OCI-LY7 (cell line): ENCODE measurements at regions not wholly inside any gene's neighbourhood (a gene's known extent, or its start where the extent isn't known, plus 50 kb on each side); places are given as distances from the start of the nearest gene placed in this dataset.

Experiments
- CTCF ChIP-seq: fragments of 200-600 bp; sonication (generic); conservative IDR thresholded peaks from 2 replicates; pipeline ENCODE4 v1.5.1; 2014; ENCODE audit warnings: mild to moderate bottlenecking, antibody characterized with exemption, low read length, moderate library complexity, mixed read lengths
- EZH2phosphoT487 ChIP-seq: fragments of 200-600 bp; sonication (generic); IDR thresholded peaks from 2 replicates; pipeline ENCODE4 v1.6.1; 2018; ENCODE audit warnings: low read depth, borderline replicate concordance, mild to moderate bottlenecking, mixed run types, antibody characterized with exemption, low read length, moderate library complexity, mixed read lengths

GRCh38 chr3:26247712-26248111 lies 374.9 kb upstream of the LRRC3B start:
- TF ChIP-seq CTCF (no peak), EZH2phosphoT487 (no peak)
